GM12872 (cell line): ENCODE measurements at regions not wholly inside any gene's neighbourhood (a gene's known extent, or its start where the extent isn't known, plus 50 kb on each side); places are given as distances from the start of the nearest gene placed in this dataset.

Experiments used
- TF ChIP-seq, protein P1 (sequence below): IDR thresholded peaks from 3 replicates; pipeline ENCODE4 v1.5.1; 2011; ENCODE audit warnings: low read depth, mild to moderate bottlenecking, low read length, moderate library complexity; ENCODE audit not compliant: insufficient read depth

DNA sequence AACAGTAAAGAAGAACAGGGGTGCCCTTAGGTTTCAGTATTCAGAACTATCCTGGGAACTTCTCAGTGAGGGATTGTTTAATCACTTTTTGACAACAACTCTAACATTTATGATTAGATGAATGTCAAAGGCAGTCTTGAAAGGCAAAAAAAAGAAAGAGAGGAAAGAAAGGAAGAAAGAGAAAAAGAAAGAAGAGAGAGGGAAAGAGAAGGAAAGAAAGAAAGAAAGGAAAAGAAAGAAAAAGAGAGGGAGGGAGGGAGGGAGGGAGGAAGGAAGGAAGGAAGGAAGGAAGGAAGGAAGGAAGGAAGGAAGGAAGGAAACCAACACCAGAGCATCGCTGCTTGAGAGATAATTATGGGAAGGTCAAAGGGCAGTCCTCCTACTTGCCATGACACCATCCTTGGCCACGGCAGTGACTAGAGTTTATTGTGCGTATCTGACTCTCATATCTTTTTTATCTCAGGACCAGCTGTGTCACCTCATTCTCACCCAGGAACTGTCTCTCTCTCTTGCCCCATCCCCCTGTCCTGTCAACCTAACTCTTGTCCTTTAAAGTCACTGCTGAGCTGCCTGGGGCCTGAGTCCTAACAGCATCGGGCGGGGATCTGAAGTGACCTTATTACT is 96.8 kb upstream of the ATXN1 start:
- TF ChIP-seq, protein P1, sequence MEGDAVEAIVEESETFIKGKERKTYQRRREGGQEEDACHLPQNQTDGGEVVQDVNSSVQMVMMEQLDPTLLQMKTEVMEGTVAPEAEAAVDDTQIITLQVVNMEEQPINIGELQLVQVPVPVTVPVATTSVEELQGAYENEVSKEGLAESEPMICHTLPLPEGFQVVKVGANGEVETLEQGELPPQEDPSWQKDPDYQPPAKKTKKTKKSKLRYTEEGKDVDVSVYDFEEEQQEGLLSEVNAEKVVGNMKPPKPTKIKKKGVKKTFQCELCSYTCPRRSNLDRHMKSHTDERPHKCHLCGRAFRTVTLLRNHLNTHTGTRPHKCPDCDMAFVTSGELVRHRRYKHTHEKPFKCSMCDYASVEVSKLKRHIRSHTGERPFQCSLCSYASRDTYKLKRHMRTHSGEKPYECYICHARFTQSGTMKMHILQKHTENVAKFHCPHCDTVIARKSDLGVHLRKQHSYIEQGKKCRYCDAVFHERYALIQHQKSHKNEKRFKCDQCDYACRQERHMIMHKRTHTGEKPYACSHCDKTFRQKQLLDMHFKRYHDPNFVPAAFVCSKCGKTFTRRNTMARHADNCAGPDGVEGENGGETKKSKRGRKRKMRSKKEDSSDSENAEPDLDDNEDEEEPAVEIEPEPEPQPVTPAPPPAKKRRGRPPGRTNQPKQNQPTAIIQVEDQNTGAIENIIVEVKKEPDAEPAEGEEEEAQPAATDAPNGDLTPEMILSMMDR: no peak

- TF ChIP-seq, protein P1: no peak
Measured at GRCh38 chr6:16855460-16855859, 94.2 kb upstream of the ATXN1 start.

- TF ChIP-seq, protein P1: no peak
Measured at GRCh38 chr6:16854986-16855385, 93.7 kb upstream of the ATXN1 start.

- TF ChIP-seq, protein P1: no peak
Measured at GRCh38 chr6:16852671-16853070, 91.4 kb upstream of the ATXN1 start.

- TF ChIP-seq, protein P1: no peak
Measured at GRCh38 chr6:16851758-16852157, 90.5 kb upstream of the ATXN1 start.

- TF ChIP-seq, protein P1: no peak
Measured at GRCh38 chr6:16851044-16851540, 89.8 kb upstream of the ATXN1 start.

DNA sequence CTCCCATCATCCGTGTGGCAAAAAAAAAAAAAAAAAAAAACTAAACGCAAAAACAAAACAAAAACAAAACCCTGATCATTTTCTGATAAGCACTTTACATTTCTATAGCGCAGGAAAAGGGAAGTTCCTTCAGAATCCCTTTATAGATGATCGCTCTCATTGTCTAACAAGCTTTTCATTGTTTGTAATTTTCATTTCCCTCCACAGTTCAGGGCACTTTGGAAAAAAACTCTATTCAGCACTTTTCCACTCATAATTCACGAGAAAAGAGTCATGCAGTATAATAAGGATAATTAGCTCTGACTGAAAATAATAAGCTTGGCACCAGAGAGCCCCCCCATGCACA is 89.4 kb upstream of the ATXN1 start:
- TF ChIP-seq, protein P1: no peak
